Body of pancreas (tissue), 4 donors: ENCODE measurements at regions not wholly inside any gene's neighbourhood (a gene's known extent, or its start where the extent isn't known, plus 50 kb on each side); places are given as distances from the start of the nearest gene placed in this dataset.
"Not testable (repeated sequence)": the region's sequence is repeated elsewhere in the genome, so short reads cannot be mapped to it uniquely, and the experiment has no call there.

Experiments
- CTCF ChIP-seq, 7 experiments: fragments of 450-650 bp in 4 of 7; fragments of 200-600 bp in 3 of 7; sonication (generic) in 3 of 7; IDR thresholded peaks; one replicate each; pipeline ENCODE4 v1.5.1; 2016 to 2019; ENCODE audit warnings: antibody characterized with exemption in 7 of 7
- POLR2A ChIP-seq, 3 donors: fragments of 450-650 bp; IDR thresholded peaks; one replicate each; pipeline ENCODE4 v1.6.1; 2016; ENCODE audit warnings: antibody characterized with exemption in 3 of 3, mild to moderate bottlenecking in 2 of 3

GRCh38 chr3:99294092-99294491 is 344.3 kb upstream of the COL8A1 start:
- not testable (repeated sequence) for TF ChIP-seq CTCF, POLR2A (IDR thresholded peaks at IDR 0.05)
